Upper lobe of right lung (tissue), 1 donor: ENCODE measurements at regions not wholly inside any gene's neighbourhood (a gene's known extent, or its start where the extent isn't known, plus 50 kb on each side); places are given as distances from the start of the nearest gene placed in this dataset.
A peak's percentile ranks its signal among the peaks of the same experiment; 100 is the strongest.

ENCODE experiments used
- ATAC-seq: fragments of 200-7000 bp; cut with Tn5 transposase; one replicate; pipeline ENCODE4 v1.9.1; 2020; ENCODE audit warnings: mild to moderate bottlenecking, moderate library complexity
- DNase-seq: peaks from one replicate; pipeline ENCODE4 v3.0.0-alpha.2; 2020
- H3K27ac ChIP-seq: fragments of 200-600 bp; one replicate; pipeline ENCODE4 v1.8.0; 2022
- H3K27me3 ChIP-seq: fragments of 200-600 bp; one replicate; pipeline ENCODE4 v1.8.0; 2022; ENCODE audit warnings: mild to moderate bottlenecking
- H3K36me3 ChIP-seq: fragments of 200-600 bp; one replicate; pipeline ENCODE4 v1.8.0; 2022
- H3K4me1 ChIP-seq: fragments of 200-600 bp; one replicate; pipeline ENCODE4 v1.8.0; 2022
- H3K4me3 ChIP-seq: fragments of 200-600 bp; one replicate; pipeline ENCODE4 v1.8.0; 2022; ENCODE audit warnings: mild to moderate bottlenecking
- H3K9me3 ChIP-seq: fragments of 200-600 bp; one replicate; pipeline ENCODE4 v1.8.0; 2022
- intact Hi-C: fragments of 100-400 bp; cut with DNase I; formaldehyde crosslinking; loops from one replicate; pipeline ENCODE4 v1.11.0; 2022
- TF ChIP-seq, protein P1 (sequence below): fragments of 200-600 bp; IDR thresholded peaks from one replicate; pipeline ENCODE4 v1.8.0; 2022; ENCODE audit warnings: antibody characterized with exemption
- donor health status: DM: no; HTN: yes; CAD: no; lungs with severe emphysema.

DNA sequence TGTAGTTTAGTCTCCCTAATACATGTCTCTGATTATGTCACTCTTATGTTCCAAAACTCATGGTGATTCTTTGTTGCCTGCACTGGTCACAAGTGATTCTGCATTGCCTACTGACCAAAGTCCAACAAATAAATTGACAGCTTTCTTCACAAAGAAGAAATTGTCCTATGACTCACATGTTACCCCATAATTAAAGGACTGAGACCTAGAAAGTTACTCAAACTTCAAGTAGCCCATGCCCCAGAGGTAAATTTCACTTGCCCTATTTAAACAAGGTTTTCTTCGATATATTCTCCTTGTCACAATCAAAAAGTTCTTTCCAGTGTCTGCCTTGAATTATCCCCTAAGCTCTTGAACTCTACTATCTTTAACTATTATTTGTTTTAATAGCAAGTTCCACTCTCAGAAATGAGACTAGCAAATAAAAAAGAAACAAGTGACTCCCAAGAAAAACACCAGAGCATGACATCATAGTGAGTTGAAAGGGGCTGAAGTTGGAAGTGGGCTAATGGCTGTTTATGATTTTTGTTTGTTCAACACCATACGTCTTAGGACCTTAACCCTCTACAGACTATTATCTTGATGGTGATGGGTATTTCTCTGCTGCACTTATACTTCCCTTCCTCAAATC lies 94.5 kb upstream of the BLID start:
- peaks cover 17% of the 10 kb centered on the region for H3K4me1 ChIP-seq
- H3K27me3 ChIP-seq: no peaks in the 10 kb centered on the region
- no peak for DNase-seq
- intact Hi-C loops: no loop called here
- H3K4me3 ChIP-seq: no peak overlapping the region
- ATAC-seq: no peak
- H3K36me3 ChIP-seq: no peaks in the 10 kb centered on the region
- H3K9me3 ChIP-seq: no peaks in the 10 kb centered on the region
- TF ChIP-seq, protein P1, sequence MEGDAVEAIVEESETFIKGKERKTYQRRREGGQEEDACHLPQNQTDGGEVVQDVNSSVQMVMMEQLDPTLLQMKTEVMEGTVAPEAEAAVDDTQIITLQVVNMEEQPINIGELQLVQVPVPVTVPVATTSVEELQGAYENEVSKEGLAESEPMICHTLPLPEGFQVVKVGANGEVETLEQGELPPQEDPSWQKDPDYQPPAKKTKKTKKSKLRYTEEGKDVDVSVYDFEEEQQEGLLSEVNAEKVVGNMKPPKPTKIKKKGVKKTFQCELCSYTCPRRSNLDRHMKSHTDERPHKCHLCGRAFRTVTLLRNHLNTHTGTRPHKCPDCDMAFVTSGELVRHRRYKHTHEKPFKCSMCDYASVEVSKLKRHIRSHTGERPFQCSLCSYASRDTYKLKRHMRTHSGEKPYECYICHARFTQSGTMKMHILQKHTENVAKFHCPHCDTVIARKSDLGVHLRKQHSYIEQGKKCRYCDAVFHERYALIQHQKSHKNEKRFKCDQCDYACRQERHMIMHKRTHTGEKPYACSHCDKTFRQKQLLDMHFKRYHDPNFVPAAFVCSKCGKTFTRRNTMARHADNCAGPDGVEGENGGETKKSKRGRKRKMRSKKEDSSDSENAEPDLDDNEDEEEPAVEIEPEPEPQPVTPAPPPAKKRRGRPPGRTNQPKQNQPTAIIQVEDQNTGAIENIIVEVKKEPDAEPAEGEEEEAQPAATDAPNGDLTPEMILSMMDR: no peak
- H3K27ac ChIP-seq: no peak overlapping the region

DNA sequence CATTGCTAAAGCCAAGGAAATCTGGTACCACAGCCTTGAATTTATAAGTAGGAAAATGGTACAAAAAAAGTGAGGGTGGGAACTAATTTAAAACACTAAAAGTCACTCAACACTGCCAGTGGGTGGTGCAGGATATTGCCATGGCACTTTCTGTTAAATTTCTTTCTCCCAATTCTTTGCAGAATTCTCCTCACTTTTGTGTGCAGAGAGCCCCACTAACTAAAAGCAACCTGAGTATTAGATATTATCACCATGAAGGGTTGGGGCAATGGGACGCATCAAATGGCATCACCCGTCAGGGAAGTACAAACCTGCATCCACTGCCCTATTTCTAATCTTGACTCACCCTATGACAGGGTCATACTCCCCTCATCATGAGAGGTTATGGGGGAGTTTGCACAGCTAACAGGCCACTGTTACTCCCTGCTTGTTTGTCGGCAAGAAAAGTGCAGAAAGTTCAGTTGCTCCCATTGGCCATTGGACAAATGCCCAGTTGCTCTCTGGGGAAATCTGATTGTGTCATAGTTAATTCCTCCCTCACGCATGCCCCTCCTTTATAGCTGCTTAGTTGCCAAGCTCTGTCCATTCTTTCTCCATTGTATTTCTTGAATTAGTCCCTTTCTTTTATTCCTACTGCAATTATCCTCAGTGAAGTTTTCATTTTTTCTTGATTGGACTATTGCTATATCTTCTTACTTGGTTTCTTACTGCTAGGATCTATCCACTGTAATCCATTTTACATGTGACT lies 93.8 kb upstream of the BLID start:
- no peak for DNase-seq
- intact Hi-C loops: loop anchor here (5.0 kb wide), 1 partner anchor 552 kb away; no protein-coding TSS in a partner anchor

DNA sequence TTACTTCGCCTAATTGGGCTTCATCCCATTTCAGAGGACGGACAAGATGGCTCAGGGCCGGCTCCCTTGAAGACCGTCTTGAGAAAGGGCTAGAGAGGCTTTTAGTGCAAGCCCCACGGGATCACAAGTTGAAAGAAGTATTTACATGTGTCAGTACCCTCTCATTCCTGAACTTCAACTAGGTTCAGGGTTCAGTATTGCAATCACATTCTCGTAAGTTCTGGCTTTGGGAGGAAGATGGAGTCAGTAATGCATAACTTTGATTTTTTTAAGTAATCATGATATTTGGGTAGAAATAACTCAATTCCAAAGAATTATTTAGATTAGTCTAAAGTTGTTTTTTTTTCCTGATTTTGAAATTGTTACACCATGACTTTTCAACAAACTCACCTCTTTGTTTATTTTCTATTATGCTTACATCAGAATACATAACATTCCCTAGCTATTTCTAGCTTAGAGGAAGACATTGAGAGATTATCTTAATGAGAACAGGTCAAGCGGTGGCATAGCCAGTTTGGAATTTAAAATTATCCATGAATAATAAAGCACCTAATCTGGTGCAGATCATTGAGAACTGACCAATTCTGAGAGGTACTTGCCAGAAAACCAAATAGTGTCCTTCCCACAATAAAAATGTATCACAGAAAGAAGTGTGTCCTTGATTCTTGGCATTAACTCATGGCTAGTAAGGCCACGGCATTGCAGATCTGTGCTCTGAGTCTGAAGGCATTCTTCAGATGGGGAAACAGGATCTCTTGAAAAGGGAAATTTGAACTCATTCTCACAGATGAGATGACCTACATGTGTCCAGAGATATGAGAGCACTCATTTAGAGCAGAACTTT lies 92.1 kb upstream of the BLID start:
- no peak for ATAC-seq
- Histone ChIP-seq H3K36me3 (no peaks in the 10 kb centered on the region), H3K27me3 (no peaks in the 10 kb centered on the region), H3K4me1 (peaks cover 19% of the 10 kb centered on the region), H3K9me3 (no peaks in the 10 kb centered on the region), H3K4me3 (no peak overlapping the region), H3K27ac (peak overlapping the region; percentile 63)
- TF ChIP-seq, protein P1: no peak
- DNase-seq: no peak
- intact Hi-C loops: loop anchor here (5.0 kb wide), 1 partner anchor 551 kb away; no protein-coding TSS in a partner anchor

More for the DNA sequence above, 93.8 kb upstream of the BLID start:
- no peak overlapping the region for H3K27ac ChIP-seq
- H3K4me1 ChIP-seq: peaks cover 17% of the 10 kb centered on the region
- no peaks in the 10 kb centered on the region for H3K9me3 ChIP-seq
- H3K36me3 ChIP-seq: no peaks in the 10 kb centered on the region
- H3K27me3 ChIP-seq: no peaks in the 10 kb centered on the region
- peak; percentile 59 for ATAC-seq
- no peak overlapping the region for H3K4me3 ChIP-seq
- TF ChIP-seq, protein P1: no peak

DNA sequence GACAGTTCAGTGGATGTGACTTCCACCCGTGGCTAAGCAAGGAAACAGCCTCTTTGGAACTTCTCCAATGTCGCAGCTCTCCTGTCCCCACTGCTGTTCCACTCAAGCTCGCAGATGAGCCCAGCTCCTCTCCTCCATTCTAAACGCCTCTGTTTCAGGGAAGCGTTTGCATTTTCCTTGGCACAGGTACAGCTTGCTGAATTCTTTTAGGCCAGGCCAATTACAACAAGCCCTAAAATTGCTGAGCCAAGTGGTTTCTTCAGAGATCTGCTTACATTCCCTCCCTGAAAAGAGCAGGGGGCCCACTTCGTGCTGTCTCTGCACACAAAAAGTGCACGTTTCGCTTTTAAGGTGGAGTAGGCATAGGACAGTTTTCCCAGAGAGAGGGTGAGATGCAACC lies 91.5 kb upstream of the BLID start:
- no peaks in the 10 kb centered on the region for H3K36me3 ChIP-seq
- peak overlapping the region; percentile 63 for H3K27ac ChIP-seq
- H3K27me3 ChIP-seq: no peaks in the 10 kb centered on the region
- peaks cover 25% of the 10 kb centered on the region for H3K4me1 ChIP-seq
- TF ChIP-seq, protein P1: no peak
- H3K9me3 ChIP-seq: no peaks in the 10 kb centered on the region
- no peak overlapping the region for H3K4me3 ChIP-seq
- DNase-seq (no peak), ATAC-seq (no peak)
- intact Hi-C loops: loop anchor here (5.0 kb wide), 1 partner anchor 550 kb away; no protein-coding TSS in a partner anchor

DNA sequence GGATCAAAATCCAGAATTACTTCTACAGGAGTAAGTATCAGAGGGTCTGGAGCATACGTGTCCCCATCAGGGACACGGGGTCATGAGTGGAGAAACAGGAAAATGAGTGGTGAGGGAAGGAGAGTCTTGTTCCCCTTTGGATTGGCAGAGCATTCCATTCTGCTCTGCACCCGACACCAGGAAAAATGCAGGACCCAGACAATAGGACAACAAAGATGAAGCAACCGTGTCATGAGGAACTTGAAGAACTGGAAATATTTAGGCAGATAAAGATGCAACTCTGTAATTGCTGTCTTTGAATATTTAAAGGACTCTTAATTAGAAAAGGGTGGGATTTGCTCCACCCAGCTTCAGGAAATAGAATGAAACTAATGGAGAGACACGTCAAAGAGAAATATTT lies 89.0 kb upstream of the BLID start:
- peaks cover 16% of the 10 kb centered on the region for H3K4me1 ChIP-seq
- H3K9me3 ChIP-seq: no peaks in the 10 kb centered on the region
- TF ChIP-seq, protein P1: no peak
- ATAC-seq (no peak), DNase-seq (no peak)
- intact Hi-C loops: loop anchor here (5.0 kb wide), 1 partner anchor 548 kb away; no protein-coding TSS in a partner anchor
- no peak overlapping the region for H3K27ac ChIP-seq
- no peaks in the 10 kb centered on the region for H3K27me3 ChIP-seq
- H3K4me3 ChIP-seq: no peak overlapping the region
- H3K36me3 ChIP-seq: no peaks in the 10 kb centered on the region
